ENCODE measurements at regions not wholly inside any gene's neighbourhood (a gene's known extent, or its start where the extent isn't known, plus 50 kb on each side); places are given as distances from the start of the nearest gene placed in this dataset.

DNA sequence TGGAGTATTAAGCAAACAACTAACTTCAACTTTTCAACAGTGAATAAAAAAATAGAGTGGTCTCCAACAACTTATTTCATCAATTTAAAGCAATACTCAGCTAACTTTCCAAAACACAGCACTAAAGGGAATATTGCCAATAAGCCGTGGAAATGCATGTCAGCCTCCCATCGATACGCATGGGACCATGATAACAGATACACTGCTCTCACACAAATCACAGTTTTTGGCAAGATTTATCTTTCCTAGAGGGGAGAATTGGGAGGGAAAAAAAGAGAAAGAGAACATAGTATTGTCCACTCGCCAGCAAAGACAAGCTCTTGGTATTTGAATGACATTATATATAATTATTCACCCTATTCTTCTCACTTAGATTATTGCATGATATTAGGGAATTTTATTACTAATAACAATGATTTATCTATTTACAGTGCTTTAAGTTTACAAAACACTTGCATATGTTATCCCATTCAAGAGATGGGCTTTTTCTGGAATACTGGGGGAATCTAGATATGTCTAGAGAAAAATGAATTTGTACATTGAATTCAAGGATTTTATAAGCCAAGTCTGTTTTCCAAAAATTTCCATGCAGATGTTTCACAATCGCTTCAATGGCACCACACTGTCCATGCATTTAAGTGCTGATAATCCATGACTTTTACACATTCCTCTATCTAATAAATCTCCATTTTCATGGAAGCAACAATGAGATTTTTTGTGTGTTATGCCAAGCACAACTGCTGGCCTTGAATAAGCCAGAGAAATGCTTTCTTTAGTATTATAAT lies 194.0 kb upstream of the MGMT start:
- DNase-seq (ENCODE audit: low read depth in 2 of 2), result no peak

DNA sequence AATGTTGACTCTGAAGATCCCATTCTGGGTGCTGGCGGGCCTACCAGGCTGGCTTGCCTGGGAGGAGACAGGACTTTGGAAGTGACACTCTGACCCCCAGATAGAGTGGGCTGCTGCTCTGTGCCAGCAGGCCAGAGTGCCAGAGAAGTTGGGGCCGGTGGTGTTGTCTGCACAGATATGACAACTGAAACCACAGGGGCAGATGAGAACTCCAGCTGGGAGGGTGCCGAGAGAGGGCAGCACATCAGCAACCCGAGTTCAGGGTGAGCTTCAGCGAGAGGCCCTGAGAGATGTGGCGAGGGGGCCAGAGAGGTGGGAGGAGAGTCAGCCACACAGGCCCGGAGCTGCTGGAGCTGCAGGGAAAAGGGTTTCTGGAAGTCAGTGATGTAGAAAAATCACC lies 193.2 kb upstream of the MGMT start:
- no peak for DNase-seq (ENCODE audit: low read depth in 2 of 2)

DNA sequence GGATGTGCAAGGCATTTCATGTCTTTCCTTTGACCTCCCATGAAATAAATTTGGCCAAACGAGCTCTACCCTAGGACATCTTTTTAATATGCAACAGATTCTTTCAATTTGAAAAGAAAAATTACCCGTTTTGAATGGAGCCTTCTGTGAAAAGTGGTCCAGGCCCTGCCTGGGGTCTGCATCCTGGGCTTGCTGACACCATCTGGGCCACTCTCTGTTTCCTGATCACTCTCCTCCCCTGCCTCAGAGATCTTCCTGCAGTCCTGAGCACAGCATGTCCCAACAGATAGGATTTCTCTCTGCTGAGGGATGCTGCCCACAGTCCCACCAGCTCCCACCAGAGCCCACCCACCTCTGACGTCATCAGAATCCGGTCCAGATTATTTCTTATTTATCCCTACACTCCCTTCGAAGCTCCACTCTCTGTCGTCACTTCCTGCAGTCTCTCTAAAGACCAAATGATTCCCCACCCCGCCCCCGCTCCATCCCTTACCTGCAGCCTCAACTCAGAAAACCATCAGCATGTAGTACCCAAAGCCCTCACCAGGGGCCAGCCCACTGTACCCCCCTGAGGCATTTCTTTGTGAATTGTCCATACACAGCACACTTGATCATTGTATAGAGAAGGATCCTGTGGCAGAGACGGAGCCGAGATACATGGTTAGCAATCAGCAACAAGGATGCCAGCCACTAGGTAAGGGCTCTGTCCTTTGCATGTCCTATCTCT lies 192.1 kb upstream of the MGMT start:
- DNase-seq (ENCODE audit: low read depth in 2 of 2), result no peak

DNA sequence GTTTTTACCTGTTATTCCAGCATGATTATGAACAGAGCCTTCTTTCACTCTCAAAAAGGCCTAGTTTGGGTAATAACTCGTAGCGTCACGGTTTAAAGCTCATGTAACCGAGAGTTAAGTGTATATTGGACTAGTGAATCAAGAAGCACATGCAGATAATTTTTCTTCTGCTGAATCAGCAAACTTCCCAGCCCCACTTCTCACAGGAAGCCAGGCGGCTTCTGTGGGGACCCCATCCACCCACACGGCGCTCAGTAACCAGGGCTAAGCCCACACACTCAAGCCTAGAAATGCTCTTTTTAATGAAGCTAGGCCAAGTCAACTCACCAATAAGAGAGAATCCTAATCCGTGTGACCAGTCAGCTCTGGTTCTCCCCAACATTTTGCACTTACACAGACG lies 191.2 kb upstream of the MGMT start:
- no peak for DNase-seq (ENCODE audit: low read depth in 2 of 2)

DNA sequence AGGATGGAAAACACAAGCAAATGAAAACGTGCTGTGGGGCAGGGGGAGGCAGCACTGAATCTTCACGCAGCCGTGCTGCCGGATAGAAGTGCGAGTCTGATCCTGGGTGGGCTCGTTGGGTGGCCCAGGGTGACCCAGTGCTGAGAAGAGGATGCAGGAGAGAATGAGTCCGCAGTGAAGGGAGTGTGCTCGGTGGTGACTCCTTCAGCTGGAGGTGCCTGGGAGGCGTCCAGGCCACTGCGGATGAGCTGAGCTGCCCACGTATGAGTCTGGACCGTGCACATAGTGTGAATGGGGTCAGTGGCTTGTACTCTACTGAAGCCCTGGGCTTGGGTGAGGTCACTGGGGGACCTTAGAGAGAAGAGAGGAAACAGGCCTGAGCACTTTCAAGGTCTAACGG lies 190.0 kb upstream of the MGMT start:
- DNase-seq (ENCODE audit: low read depth in 2 of 2), result no peak

DNA sequence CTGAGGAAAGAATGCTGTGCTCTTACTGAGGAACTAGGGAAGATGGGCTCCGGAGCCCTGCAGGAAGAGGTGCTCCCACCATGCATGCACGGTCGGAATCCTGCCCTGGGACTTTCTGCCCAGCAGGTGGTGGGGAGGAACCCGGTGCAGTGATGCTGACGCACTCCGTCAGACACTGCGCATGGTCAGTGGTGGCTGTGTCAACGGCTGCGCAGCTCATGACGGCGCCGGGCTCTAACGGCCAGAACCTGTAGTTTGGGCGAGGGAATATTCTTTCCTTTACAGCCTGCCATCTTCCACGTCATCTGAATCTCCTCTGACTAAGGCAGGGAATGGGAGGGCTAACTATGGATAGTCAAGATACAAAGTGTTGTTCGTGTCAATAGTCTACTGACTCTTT lies 189.2 kb upstream of the MGMT start:
- no peak for DNase-seq (ENCODE audit: low read depth in 2 of 2)

DNA sequence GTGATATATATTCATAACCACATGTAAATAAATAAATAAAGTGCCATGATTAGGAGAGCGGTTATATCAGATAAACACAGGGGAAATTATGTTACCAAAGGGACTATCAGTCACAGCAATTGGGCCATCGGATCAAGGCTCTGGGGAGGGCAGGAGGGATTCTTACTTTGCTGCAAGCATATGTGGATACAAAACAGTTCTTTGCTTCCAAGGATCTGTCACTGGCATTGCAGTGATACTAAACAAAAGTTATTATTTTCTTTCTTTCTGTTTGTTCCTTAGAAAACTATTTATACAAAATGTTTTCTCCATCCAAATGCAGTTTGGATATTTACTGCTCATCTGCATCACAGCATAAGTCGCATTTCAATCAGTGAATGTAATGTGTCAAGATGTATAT lies 188.4 kb upstream of the MGMT start:
- no peak for DNase-seq (ENCODE audit: low read depth in 2 of 2)

DNA sequence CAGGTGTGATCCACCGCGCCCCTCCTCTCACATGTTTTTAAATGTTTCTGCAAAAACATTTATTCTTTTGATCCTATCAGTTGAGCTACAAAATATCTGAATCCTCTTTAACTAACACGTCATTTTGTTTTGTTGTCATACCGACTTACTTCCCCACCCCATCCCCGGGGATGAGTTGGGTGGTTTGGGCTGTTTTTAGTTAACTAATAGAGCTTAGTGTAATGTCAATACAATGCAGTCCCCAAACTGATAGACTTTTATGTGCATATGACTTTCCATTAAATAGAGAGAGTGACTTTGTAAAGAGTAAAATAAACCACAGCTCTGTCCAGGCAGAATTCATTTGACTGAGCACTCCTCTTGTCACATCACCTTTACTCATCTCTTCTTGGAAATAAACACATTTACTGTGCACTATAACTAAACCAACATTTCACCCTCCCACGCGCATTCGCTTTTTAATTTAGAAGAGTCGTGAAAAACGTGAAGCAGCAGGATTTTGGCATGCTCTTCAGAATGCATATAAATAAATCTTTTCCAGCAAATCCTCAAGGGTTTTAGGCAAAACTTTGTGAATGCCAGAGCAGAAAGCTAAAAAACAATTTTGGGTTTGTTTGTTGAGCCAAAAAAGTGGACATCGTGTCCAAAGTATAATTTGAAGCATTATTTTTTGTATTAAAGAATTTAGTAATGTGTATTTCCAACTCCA lies 187.4 kb upstream of the MGMT start:
- DNase-seq (ENCODE audit: low read depth in 2 of 2), result no peak

DNA sequence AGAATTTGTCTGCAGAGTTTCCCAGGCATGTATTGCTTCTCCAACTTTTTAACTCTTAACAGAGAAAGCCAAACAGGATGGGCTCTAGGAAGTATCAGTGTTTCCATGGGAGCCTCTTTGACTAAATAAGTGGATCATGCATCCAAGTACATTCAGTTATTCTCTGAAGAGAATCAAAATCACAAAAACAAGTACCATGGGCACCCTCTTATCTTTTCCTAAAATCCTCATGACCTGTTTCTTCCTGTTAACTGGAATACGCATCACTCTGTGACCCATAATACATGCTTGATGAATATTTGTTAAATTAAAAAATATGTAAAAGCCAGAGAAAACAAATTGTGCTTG lies 186.9 kb upstream of the MGMT start:
- no peak for DNase-seq (ENCODE audit: low read depth in 2 of 2)

DNA sequence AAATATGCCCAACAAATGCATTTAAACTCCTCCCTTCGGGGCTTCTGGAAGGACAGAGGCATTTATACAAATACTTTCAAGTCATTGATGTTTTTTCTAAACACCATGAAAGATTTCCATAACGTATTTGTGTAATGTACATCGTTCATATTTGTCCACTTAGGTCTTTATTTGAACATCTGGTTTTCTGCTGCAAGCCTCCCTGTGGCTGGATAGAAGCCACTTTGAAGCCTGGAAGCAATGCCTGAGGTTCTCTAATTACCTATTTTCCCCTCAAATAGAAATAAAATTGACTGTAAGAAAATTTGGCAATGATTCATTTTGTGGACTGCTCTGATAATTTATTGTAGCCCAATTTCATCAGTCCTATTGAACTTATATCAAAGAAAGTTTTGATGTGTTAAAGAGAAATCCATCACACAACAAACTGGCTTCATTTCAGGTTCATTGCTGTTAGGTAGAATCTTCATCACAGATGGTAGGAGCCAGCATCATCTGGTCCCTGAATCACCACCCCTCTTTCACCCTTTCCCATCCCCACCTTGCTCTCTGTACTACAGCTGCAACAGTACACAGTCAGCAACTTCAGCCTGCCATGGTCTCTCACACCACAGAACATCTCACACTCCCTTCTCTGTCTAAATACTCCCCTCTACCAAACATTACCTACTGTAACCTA lies 186.0 kb upstream of the MGMT start:
- no peak for DNase-seq (ENCODE audit: low read depth in 2 of 2)

DNA sequence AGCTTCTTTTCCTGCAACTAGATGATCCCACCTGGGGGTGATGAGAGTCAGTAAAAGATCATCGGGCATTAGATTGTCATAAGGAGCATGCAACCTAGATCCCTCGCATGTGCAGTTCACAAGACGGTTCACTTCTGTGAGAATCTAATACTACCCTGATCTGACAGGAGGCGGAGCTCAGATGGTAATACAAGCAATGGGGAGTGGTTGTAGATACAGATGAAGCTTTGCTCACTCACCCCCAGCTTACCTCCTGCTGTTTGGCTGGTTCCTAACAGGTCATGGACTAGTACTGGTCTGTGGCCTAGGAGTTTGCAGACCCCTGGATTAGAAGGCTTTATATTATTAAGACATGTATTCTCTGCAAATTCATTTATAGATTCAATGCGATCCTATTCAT lies 181.6 kb upstream of the MGMT start:
- no peak for DNase-seq (ENCODE audit: low read depth in 2 of 2)

DNA sequence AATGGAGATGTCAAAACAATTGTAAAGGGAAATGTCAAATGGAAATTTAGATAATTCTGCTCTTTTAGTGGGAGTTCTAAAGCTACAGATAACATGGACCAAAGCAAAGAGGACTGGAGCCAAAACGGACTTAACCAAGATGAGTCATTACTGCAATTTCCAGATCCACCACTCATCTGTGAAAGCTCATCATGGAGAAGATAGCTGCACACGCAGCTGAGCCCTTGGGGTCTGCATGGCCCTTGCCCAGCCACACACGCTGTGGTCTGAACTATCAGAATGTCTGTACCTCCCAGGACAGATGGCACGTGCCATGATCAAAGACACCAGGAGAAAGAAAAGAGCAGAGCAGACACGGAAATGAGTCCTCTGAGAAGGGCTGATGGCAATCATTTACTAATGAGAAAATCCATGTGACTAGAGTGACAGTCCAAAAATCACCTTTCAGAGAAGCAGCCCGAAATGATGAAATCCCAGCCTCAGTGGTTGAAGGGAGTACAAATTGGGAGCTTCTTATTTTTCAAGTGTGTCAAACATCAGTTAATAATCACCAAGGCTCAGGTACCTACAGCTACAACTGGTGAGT lies 177.9 kb upstream of the MGMT start:
- DNase-seq (ENCODE audit: low read depth in 2 of 2), result no peak

DNA sequence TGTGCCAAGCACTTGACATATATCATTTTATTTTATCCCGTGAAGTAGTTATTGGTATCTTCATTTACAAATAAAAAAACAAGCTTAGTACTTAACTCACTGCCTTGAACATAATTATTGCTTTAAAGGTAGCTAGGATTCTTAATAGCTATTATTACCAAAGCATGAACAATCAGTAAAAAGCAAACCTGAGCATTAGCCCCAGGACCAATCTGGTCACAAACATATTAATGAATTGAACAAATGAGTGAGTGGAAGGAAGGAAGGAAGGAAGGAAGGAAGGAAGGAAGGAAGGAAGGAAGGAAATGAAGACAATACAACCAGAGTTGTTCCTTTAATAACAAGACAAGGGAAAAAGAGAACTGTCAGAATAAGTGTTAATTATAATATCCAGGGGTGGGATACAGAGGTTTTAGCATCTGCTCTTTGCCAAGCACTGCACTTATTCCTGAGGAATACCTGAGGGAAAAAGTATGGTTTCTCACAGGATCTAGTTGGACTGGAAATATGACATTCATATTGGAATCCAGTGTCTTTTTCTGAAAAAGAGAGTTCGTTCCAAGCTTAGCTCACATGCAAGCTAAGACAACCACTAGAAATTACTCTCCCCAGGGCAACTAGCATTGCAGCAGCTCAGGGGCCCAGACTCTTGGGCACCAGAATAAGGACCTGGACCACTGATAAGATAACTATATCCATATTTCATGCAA lies 172.9 kb upstream of the MGMT start:
- no peak for DNase-seq (ENCODE audit: low read depth in 2 of 2)

DNA sequence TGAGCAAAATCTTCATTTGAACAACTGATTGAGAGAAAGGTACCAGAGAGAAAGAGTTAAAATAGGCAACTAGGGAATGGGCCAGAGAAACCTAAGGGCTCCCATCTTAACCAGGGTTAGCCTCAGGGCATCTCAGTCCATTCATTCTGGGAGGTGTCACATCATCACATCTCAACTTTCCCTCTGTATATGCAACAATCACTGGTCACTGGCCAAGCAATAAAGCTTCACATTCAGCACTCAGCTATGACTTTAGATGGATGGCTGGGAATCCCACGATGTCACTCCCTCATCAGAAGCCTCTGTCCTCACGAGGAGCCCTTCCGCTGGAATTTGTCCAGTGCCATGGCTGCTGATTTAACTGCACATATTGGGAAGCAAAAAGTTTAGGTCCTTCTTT lies 172.1 kb upstream of the MGMT start:
- no peak for DNase-seq (ENCODE audit: low read depth in 2 of 2)

DNA sequence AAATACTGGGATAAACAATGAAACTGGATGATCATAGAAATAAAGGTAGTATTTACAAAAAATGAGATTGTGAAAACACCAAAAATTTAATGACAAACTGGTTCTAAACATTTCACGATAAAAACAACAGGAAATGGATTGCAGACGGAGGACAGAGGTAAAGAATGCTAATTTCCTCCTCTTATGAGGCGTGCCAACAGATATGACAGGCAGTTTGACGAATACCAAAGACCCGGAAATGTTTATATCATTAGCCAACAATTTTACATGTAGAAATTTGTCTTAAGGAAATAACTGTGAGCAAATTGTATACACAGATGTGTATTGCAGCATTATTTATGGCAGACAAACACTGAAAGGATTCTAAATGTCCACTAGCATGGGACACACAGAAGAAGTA lies 162.0 kb upstream of the MGMT start:
- DNase-seq (ENCODE audit: low read depth in 2 of 2), result no peak

DNA sequence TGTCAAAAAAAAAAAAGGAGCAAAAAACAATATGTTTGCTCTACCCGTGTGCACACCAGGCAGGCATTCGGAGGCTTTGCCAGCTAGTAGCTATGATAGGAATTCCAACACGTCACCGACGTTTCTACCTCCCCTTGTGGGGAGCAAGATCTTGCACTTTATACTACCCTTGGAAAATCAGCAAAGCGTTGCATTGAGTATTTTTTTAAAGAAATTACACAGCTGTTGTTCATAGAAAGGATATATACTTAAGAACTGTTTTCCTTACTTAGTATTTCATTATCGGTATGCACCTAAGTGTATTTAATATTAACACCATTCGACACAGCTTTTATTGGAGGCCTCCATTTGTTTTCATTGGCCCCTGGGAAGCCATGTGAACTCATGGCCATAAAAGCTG lies 159.9 kb upstream of the MGMT start:
- no peak for DNase-seq (ENCODE audit: low read depth in 2 of 2)

DNA sequence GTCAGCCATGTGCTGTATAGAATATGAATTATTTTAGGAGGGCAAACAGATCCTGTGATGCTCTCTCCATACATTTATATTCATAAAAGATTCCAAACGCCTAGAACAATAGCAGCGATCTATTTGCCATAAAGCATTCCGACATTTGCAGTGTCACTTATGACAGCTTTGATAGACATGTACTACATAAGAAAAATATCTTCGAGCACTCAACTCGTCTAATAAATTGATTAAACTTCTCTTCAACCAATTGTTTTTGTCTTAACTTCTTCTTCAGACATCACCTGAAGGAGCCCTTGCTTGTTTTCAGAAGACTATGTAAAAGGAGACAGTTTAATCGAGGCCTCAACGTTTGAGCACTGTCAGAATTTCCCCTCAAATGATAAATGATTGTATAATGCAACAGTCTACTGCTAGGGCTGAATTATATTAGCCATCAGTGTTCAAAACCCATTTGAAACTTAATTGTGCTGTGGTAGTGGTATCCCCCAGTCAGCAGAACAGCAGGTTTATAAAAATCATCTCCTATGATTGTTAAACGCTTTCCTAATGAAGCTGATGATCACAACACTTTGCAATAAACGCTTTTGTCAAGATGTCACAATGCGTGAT lies 158.0 kb upstream of the MGMT start:
- DNase-seq (ENCODE audit: low read depth in 2 of 2), result no peak

DNA sequence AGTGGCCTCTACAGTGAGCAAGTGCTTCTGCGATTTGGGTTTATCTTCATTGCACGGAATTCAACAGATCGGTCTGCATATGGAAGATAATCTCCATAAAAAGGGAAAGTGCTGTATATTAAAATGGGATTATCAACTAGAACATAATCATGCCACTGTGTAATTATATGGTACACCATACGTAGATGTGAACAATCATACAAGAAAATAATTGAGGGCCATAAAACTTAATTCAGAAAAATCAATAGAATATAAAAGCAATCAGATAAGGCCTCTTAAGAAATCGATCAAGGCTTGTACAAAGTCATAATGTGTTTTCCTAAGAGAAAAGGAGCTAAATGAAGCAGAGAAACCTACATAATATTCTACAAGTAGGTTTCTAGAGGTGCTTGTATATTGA lies 157.5 kb upstream of the MGMT start:
- DNase-seq (ENCODE audit: low read depth in 2 of 2), result no peak

DNA sequence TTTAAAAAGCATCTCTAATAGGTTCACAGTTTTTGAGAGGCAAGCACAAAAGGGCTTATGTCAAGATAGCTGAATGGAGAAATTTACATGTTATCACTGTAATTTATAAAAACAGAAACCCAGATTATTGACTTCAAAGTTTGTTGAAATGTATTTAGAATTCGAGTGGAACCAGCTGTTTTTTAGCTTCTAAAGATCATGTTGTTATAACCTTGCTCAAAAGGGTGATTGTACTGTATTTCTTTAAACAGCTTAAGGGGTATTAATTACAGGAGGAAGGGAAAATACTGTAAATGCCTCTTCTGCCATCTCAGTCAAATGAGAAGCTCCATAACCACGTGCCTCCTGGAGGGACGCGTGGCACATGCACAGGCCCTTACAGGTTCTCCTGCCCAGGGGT lies 156.2 kb upstream of the MGMT start:
- DNase-seq (ENCODE audit: low read depth in 2 of 2), result no peak

DNA sequence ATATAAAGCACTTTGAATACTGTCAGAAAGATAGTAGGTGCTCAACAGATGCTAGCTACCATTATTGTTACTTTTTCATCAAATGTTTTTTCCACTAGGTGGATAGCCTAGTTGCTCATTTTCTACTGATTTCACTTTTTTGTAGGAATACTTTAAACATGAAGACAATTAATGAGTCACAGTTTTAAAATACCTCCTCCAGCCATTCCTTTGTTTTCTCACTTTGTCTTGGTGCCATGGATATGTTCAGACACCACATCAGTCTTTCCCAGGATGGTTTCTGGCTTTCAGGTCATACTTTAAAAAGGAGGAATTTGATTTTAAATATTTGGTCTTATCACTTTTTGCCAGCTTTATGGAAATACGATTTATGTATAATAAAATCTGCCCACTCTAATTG lies 147.1 kb upstream of the MGMT start:
- DNase-seq (ENCODE audit: low read depth in 2 of 2), result no peak

DNA sequence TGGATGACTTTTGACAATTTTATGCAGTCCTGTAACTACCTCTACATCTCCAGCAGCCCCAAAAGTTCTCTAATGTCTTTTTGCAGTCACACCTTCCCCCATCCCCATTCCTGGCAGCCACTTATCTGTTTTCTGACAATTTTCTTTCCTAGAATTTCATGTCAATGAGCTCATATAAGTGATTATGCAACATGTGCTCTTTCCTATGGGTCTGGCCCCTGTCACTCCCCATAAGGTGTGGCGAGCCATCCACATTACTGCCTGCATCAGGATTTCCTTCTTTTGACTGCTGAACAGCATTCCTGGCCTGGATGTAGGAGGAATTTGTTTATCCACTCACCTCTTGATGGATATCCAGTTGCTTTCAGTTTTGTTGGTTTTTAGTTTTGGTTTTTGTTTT lies 146.7 kb upstream of the MGMT start:
- no peak for DNase-seq (ENCODE audit: low read depth in 2 of 2)

Measured in stimulated activated CD4-positive, alpha-beta T cell treated with anti-CD3 and anti-CD28 coated beads, Interleukin-4, amount 100 ng/mL, for 48 hours (primary cell).